Fibroblast of lung (primary cell): ENCODE measurements at regions not wholly inside any gene's neighbourhood (a gene's known extent, or its start where the extent isn't known, plus 50 kb on each side); places are given as distances from the start of the nearest gene placed in this dataset.

Experiments
- EZH2 ChIP-seq: IDR thresholded peaks from 2 replicates; pipeline ENCODE4 v1.5.1; 2012; ENCODE audit warnings: low read length, control low read depth, mild to moderate bottlenecking; ENCODE audit errors: missing control alignments
- TF ChIP-seq, protein P1 (sequence below), 2 donors: IDR thresholded peaks in 1 of 2; conservative IDR thresholded peaks in 1 of 2; 1 replicate in 1 of 2; 2 replicates in 1 of 2; pipeline ENCODE4 v1.5.1; 2011 to 2012; ENCODE audit warnings: low read length in 2 of 2, control low read depth in 1 of 2, inconsistent platforms in 1 of 2, low read depth in 1 of 2, mild to moderate bottlenecking in 1 of 2

DNA sequence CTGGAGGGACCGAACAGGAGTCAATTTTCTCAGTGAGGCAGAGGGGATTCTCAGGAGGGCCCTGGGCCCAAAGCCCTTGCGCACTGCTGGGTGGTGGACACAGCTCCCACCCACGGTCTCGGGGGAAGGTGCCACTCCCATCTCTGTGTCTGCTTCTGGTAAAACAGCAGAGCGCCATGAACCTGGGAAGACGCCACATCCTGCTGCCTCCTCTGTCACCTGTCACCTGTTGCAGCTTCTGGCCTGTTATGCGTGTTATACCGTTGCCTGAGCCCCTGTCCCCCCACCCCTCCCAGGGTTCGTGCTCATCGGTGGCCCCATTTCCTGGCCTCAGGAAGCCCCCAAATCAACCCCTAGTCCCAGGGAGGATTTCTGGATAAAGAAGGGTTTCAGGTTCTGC, 125.8 kb upstream of the AJAP1 start:
- TF ChIP-seq, protein P1, sequence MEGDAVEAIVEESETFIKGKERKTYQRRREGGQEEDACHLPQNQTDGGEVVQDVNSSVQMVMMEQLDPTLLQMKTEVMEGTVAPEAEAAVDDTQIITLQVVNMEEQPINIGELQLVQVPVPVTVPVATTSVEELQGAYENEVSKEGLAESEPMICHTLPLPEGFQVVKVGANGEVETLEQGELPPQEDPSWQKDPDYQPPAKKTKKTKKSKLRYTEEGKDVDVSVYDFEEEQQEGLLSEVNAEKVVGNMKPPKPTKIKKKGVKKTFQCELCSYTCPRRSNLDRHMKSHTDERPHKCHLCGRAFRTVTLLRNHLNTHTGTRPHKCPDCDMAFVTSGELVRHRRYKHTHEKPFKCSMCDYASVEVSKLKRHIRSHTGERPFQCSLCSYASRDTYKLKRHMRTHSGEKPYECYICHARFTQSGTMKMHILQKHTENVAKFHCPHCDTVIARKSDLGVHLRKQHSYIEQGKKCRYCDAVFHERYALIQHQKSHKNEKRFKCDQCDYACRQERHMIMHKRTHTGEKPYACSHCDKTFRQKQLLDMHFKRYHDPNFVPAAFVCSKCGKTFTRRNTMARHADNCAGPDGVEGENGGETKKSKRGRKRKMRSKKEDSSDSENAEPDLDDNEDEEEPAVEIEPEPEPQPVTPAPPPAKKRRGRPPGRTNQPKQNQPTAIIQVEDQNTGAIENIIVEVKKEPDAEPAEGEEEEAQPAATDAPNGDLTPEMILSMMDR (conservative IDR thresholded peaks at IDR 0.05 in 1 of 2, IDR thresholded peaks at IDR 0.05 in 1 of 2; ENCODE audit: low read depth in 1 of 2, low read length in 2 of 2), result no peak
- TF ChIP-seq EZH2, result no peak
